ENCODE measurements at regions not wholly inside any gene's neighbourhood (a gene's known extent, or its start where the extent isn't known, plus 50 kb on each side); places are given as distances from the start of the nearest gene placed in this dataset.
A peak's percentile ranks its signal among the peaks of the same experiment; 100 is the strongest.

GRCh38 chr10:25094590-25094989, 78.2 kb downstream of the THNSL1 start:
- POLR2A ChIA-PET (ENCODE audit: partially characterized antibody) = no interaction called here
- Histone ChIP-seq H3K9me3 (ENCODE audit: control insufficient read depth in 1 of 2, low read length in 2 of 2) (no peaks in the 10 kb centered on the region), H3K4me3 (ENCODE audit: low read length in 2 of 2) (no peak overlapping the region), H3K27ac (ENCODE audit: low read depth, low read length) (no peak overlapping the region), H3K27me3 (ENCODE audit: insufficient read depth, low read length) (no peaks in the 10 kb centered on the region), H3K4me1 (ENCODE audit: insufficient read depth, low read length) (no peaks in the 10 kb centered on the region), H3K36me3 (ENCODE audit: insufficient read depth, low read length) (no peaks in the 10 kb centered on the region)
- peaks cover 0 to 44% (median 31%) of the 10 kb centered on the region in 8 donors for H3K9me3 Mint-ChIP-seq
- no peaks in the 10 kb centered on the region for H3K4me1 Mint-ChIP-seq
- no peak overlapping the region for H3K4me3 Mint-ChIP-seq
- no peak for DNase-seq
- H3K27ac Mint-ChIP-seq = no peak overlapping the region
- H3K36me3 Mint-ChIP-seq = peaks cover 0 to 2% of the 10 kb centered on the region in 2 donors
- intact Hi-C loops (cut with micrococcal nuclease) = no loop called here
- CTCF ChIA-PET (ENCODE audit: partially characterized antibody) = no interaction called here
- peaks cover 9 to 11% of the 10 kb centered on the region in 2 donors for H3K27me3 Mint-ChIP-seq

- H3K36me3 ChIP-seq (ENCODE audit: insufficient read depth, low read length) = no peaks in the 10 kb centered on the region
- peaks cover 0 to 2% of the 10 kb centered on the region in 2 donors for H3K36me3 Mint-ChIP-seq
- ChIA-PET POLR2A (ENCODE audit: partially characterized antibody) (interaction anchor here (0.6 kb wide), 1 partner anchor 33 kb away, joined by 3 read pairs; no protein-coding TSS in a partner anchor), CTCF (ENCODE audit: partially characterized antibody) (interaction anchor here (1.2 kb wide), 1 partner anchor 15 kb away, joined by 5 read pairs; no protein-coding TSS in a partner anchor)
- no peaks in the 10 kb centered on the region for H3K9me3 ChIP-seq (ENCODE audit: control insufficient read depth in 1 of 2, low read length in 2 of 2)
- peak overlapping the region in 1 of 7 donors; percentile 10 for H3K27ac Mint-ChIP-seq
- H3K9me3 Mint-ChIP-seq = peaks cover 0 to 38% (median 25%) of the 10 kb centered on the region in 8 donors
- H3K27me3 ChIP-seq (ENCODE audit: insufficient read depth, low read length) = no peaks in the 10 kb centered on the region
- H3K4me1 Mint-ChIP-seq = no peaks in the 10 kb centered on the region
- no peak for DNase-seq
- no peaks in the 10 kb centered on the region for H3K4me1 ChIP-seq (ENCODE audit: insufficient read depth, low read length)
- no peak overlapping the region for H3K27ac ChIP-seq (ENCODE audit: low read depth, low read length)
- intact Hi-C loops (cut with micrococcal nuclease) = no loop called here
- H3K4me3 Mint-ChIP-seq = no peak overlapping the region
- H3K4me3 ChIP-seq (ENCODE audit: low read length in 2 of 2) = no peak overlapping the region
- H3K27me3 Mint-ChIP-seq = peaks cover 14 to 27% of the 10 kb centered on the region in 2 donors
Observed at GRCh38 chr10:25097669-25098411, 77.0 kb upstream of the GPR158 start.

- POLR2A ChIA-PET (ENCODE audit: partially characterized antibody) = no interaction called here
Observed at GRCh38 chr10:25100141-25100540, 74.7 kb upstream of the GPR158 start.

GRCh38 chr10:25101461-25102146, 73.2 kb upstream of the GPR158 start:
- Histone ChIP-seq H3K27me3 (ENCODE audit: insufficient read depth, low read length) (no peaks in the 10 kb centered on the region), H3K9me3 (ENCODE audit: control insufficient read depth in 1 of 2, low read length in 2 of 2) (no peaks in the 10 kb centered on the region), H3K4me1 (ENCODE audit: insufficient read depth, low read length) (no peaks in the 10 kb centered on the region), H3K36me3 (ENCODE audit: insufficient read depth, low read length) (no peaks in the 10 kb centered on the region), H3K4me3 (ENCODE audit: low read length in 2 of 2) (no peak overlapping the region), H3K27ac (ENCODE audit: low read depth, low read length) (no peak overlapping the region)
- ChIA-PET POLR2A (ENCODE audit: partially characterized antibody) (no interaction called here), CTCF (ENCODE audit: partially characterized antibody) (interaction anchor here (1.4 kb wide), 1 partner anchor 12 kb away, joined by 5 read pairs; no protein-coding TSS in a partner anchor)
- no peak for DNase-seq
- no peak overlapping the region for H3K4me3 Mint-ChIP-seq
- peaks cover 10 to 41% of the 10 kb centered on the region in 2 donors for H3K27me3 Mint-ChIP-seq
- intact Hi-C loops (cut with micrococcal nuclease) = no loop called here
- H3K9me3 Mint-ChIP-seq = peaks cover 0 to 10% (median 1%) of the 10 kb centered on the region in 8 donors
- H3K4me1 Mint-ChIP-seq = no peaks in the 10 kb centered on the region
- H3K36me3 Mint-ChIP-seq = no peaks in the 10 kb centered on the region
- H3K27ac Mint-ChIP-seq = no peak overlapping the region

More at GRCh38 chr10:25100141-25100540, 74.7 kb upstream of the GPR158 start:
- intact Hi-C loops (cut with micrococcal nuclease) = no loop called here
- CTCF ChIA-PET (ENCODE audit: partially characterized antibody) = no interaction called here
- Mint-ChIP-seq H3K27ac (no peak overlapping the region), H3K4me1 (no peaks in the 10 kb centered on the region), H3K4me3 (no peak overlapping the region), H3K27me3 (peaks cover 10 to 30% of the 10 kb centered on the region in 2 donors), H3K9me3 (peaks cover 0 to 17% (median 8%) of the 10 kb centered on the region in 8 donors), H3K36me3 (no peaks in the 10 kb centered on the region)
- H3K9me3 ChIP-seq (ENCODE audit: control insufficient read depth in 1 of 2, low read length in 2 of 2) = no peaks in the 10 kb centered on the region
- H3K27me3 ChIP-seq (ENCODE audit: insufficient read depth, low read length) = no peaks in the 10 kb centered on the region
- H3K4me3 ChIP-seq (ENCODE audit: low read length in 2 of 2) = no peak overlapping the region
- no peak for DNase-seq
- no peaks in the 10 kb centered on the region for H3K4me1 ChIP-seq (ENCODE audit: insufficient read depth, low read length)
- no peak overlapping the region for H3K27ac ChIP-seq (ENCODE audit: low read depth, low read length)
- H3K36me3 ChIP-seq (ENCODE audit: insufficient read depth, low read length) = no peaks in the 10 kb centered on the region

GRCh38 chr10:25102147-25102822, 72.5 kb upstream of the GPR158 start:
- Histone ChIP-seq H3K36me3 (ENCODE audit: insufficient read depth, low read length) (no peaks in the 10 kb centered on the region), H3K27ac (ENCODE audit: low read depth, low read length) (no peak overlapping the region), H3K9me3 (ENCODE audit: control insufficient read depth in 1 of 2, low read length in 2 of 2) (no peaks in the 10 kb centered on the region), H3K4me3 (ENCODE audit: low read length in 2 of 2) (no peak overlapping the region), H3K4me1 (ENCODE audit: insufficient read depth, low read length) (no peaks in the 10 kb centered on the region), H3K27me3 (ENCODE audit: insufficient read depth, low read length) (no peaks in the 10 kb centered on the region)
- Mint-ChIP-seq H3K27me3 (peaks cover 11 to 42% of the 10 kb centered on the region in 2 donors), H3K9me3 (peaks cover 0 to 5% (median 0%) of the 10 kb centered on the region in 8 donors), H3K36me3 (no peaks in the 10 kb centered on the region), H3K27ac (no peak overlapping the region), H3K4me1 (no peaks in the 10 kb centered on the region), H3K4me3 (no peak overlapping the region)
- DNase-seq = no peak
- CTCF ChIA-PET (ENCODE audit: partially characterized antibody) = interaction anchor here (1.4 kb wide), 1 partner anchor 11 kb away, joined by 5 read pairs; no protein-coding TSS in a partner anchor
- intact Hi-C loops (cut with micrococcal nuclease) = no loop called here
- POLR2A ChIA-PET (ENCODE audit: partially characterized antibody) = no interaction called here

GRCh38 chr10:25103703-25104102, 71.1 kb upstream of the GPR158 start:
- no peaks in the 10 kb centered on the region for H3K4me1 Mint-ChIP-seq
- CTCF ChIA-PET (ENCODE audit: partially characterized antibody) = interaction anchor here (0.8 kb wide), 1 partner anchor 9 kb away, joined by 4 read pairs; no protein-coding TSS in a partner anchor
- no peak for DNase-seq

GRCh38 chr10:25104441-25104840, 70.4 kb upstream of the GPR158 start:
- ChIA-PET CTCF (ENCODE audit: partially characterized antibody) (no interaction called here), POLR2A (ENCODE audit: partially characterized antibody) (no interaction called here)
- no peaks in the 10 kb centered on the region for H3K4me1 ChIP-seq (ENCODE audit: insufficient read depth, low read length)
- no peak overlapping the region for H3K27ac Mint-ChIP-seq
- no peaks in the 10 kb centered on the region for H3K9me3 ChIP-seq (ENCODE audit: control insufficient read depth in 1 of 2, low read length in 2 of 2)
- H3K27me3 ChIP-seq (ENCODE audit: insufficient read depth, low read length) = no peaks in the 10 kb centered on the region
- no peak overlapping the region for H3K4me3 Mint-ChIP-seq
- H3K36me3 ChIP-seq (ENCODE audit: insufficient read depth, low read length) = no peaks in the 10 kb centered on the region
- no peak overlapping the region for H3K27ac ChIP-seq (ENCODE audit: low read depth, low read length)
- intact Hi-C loops (cut with micrococcal nuclease) = no loop called here
- H3K36me3 Mint-ChIP-seq = no peaks in the 10 kb centered on the region
- H3K9me3 Mint-ChIP-seq = no peaks in the 10 kb centered on the region
- H3K4me1 Mint-ChIP-seq = no peaks in the 10 kb centered on the region
- no peak for DNase-seq
- peaks cover 10 to 41% of the 10 kb centered on the region in 2 donors for H3K27me3 Mint-ChIP-seq
- no peak overlapping the region for H3K4me3 ChIP-seq (ENCODE audit: low read length in 2 of 2)

More at GRCh38 chr10:25103703-25104102, 71.1 kb upstream of the GPR158 start:
- Mint-ChIP-seq H3K36me3 (no peaks in the 10 kb centered on the region), H3K4me3 (no peak overlapping the region), H3K27ac (no peak overlapping the region), H3K27me3 (peaks cover 10 to 40% of the 10 kb centered on the region in 2 donors), H3K9me3 (no peaks in the 10 kb centered on the region)
- intact Hi-C loops (cut with micrococcal nuclease) = no loop called here
- Histone ChIP-seq H3K4me1 (ENCODE audit: insufficient read depth, low read length) (no peaks in the 10 kb centered on the region), H3K9me3 (ENCODE audit: control insufficient read depth in 1 of 2, low read length in 2 of 2) (no peaks in the 10 kb centered on the region), H3K4me3 (ENCODE audit: low read length in 2 of 2) (no peak overlapping the region), H3K27ac (ENCODE audit: low read depth, low read length) (no peak overlapping the region), H3K27me3 (ENCODE audit: insufficient read depth, low read length) (no peaks in the 10 kb centered on the region), H3K36me3 (ENCODE audit: insufficient read depth, low read length) (no peaks in the 10 kb centered on the region)
- POLR2A ChIA-PET (ENCODE audit: partially characterized antibody) = no interaction called here
